GM12878 (cell line): ENCODE measurements at regions not wholly inside any gene's neighbourhood (a gene's known extent, or its start where the extent isn't known, plus 50 kb on each side); places are given as distances from the start of the nearest gene placed in this dataset.

ENCODE experiments used
- BCLAF1 ChIP-seq: fragments of 450-650 bp; IDR thresholded peaks from 2 replicates; pipeline ENCODE4 v1.6.1; 2017; ENCODE audit warnings: antibody characterized with exemption, mild to moderate bottlenecking, moderate library complexity
- CREB1 ChIP-seq: IDR thresholded peaks from 2 replicates; pipeline ENCODE4 v1.6.1; 2012; ENCODE audit warnings: low read depth, mild to moderate bottlenecking, inconsistent platforms
- GABPA ChIP-seq: IDR thresholded peaks from 2 replicates; pipeline ENCODE4 v1.6.1; 2014; ENCODE audit warnings: antibody characterized with exemption, low read depth, mild to moderate bottlenecking, inconsistent platforms
- PKNOX1 ChIP-seq: fragments of 450-650 bp; IDR thresholded peaks from 2 replicates; pipeline ENCODE4 v1.6.1; 2016; ENCODE audit warnings: mild to moderate bottlenecking
- SIN3A ChIP-seq: IDR thresholded peaks from 2 replicates; pipeline ENCODE4 v1.6.1; 2012; ENCODE audit warnings: low read depth, low read length, improper control_type of control experiment
- SUZ12 ChIP-seq: fragments of 200-600 bp; sonication (generic); IDR thresholded peaks from one replicate; pipeline ENCODE4 v1.6.1; 2018; ENCODE audit warnings: antibody characterized with exemption, mild to moderate bottlenecking; ENCODE audit not compliant: unreplicated experiment
- TCF12 ChIP-seq: IDR thresholded peaks from 2 replicates; pipeline ENCODE4 v1.6.1; 2011; ENCODE audit warnings: low read depth, mild to moderate bottlenecking, low read length
- ZNF687 ChIP-seq: fragments of 450-650 bp; IDR thresholded peaks from 2 replicates; pipeline ENCODE4 v1.6.1; 2017; ENCODE audit warnings: mild to moderate bottlenecking, moderate library complexity

- TF ChIP-seq PKNOX1 = no peak
- no peak for TF ChIP-seq BCLAF1
- TF ChIP-seq SIN3A = no peak
- TF ChIP-seq SUZ12 = no peak
- TF ChIP-seq CREB1 = no peak
- no peak for TF ChIP-seq ZNF687
- no peak for TF ChIP-seq GABPA
- TF ChIP-seq TCF12 = no peak
These were observed 101.7 kb upstream of the IFNE start (continued) for GRCh38 chr9:21583628-21584377.
